ENCODE measurements at regions not wholly inside any gene's neighbourhood (a gene's known extent, or its start where the extent isn't known, plus 50 kb on each side); places are given as distances from the start of the nearest gene placed in this dataset.
"Not testable (repeated sequence)": the region's sequence is repeated elsewhere in the genome, so short reads cannot be mapped to it uniquely, and the experiment has no call there.

- DNase-seq (ENCODE audit: low spot score): no peak
Measured at GRCh38 chr3:88408935-88409334, 259.2 kb downstream of the C3orf38 start.

- DNase-seq (ENCODE audit: low spot score): peak; percentile 2
Measured at GRCh38 chr3:88410259-88410658, 260.5 kb downstream of the C3orf38 start.

GRCh38 chr3:88412346-88412745 lies 262.6 kb downstream of the C3orf38 start:
- DNase-seq (ENCODE audit: low spot score): no peak

- no peak for DNase-seq (ENCODE audit: low spot score)
Measured at GRCh38 chr3:88416436-88416835, 266.7 kb downstream of the C3orf38 start.

- no peak for DNase-seq (ENCODE audit: low spot score)
Measured at GRCh38 chr3:88418219-88418618, 268.5 kb downstream of the C3orf38 start.

GRCh38 chr3:88433568-88433967 lies 283.8 kb downstream of the C3orf38 start:
- DNase-seq (ENCODE audit: low spot score): no peak

- no peak for DNase-seq (ENCODE audit: low spot score)
Measured at GRCh38 chr3:88434001-88434400, 284.2 kb downstream of the C3orf38 start.

- no peak for DNase-seq (ENCODE audit: low spot score)
Measured at GRCh38 chr3:88440701-88441100, 290.9 kb downstream of the C3orf38 start.

- no peak for DNase-seq (ENCODE audit: low spot score)
Measured at GRCh38 chr3:88443066-88443465, 293.3 kb downstream of the C3orf38 start.

- DNase-seq (ENCODE audit: low spot score): no peak
Measured at GRCh38 chr3:88444251-88444650, 294.5 kb downstream of the C3orf38 start.

GRCh38 chr3:88452228-88452627 lies 302.5 kb downstream of the C3orf38 start:
- DNase-seq (ENCODE audit: low spot score): no peak

GRCh38 chr3:88460369-88460768 lies 310.6 kb downstream of the C3orf38 start:
- no peak for DNase-seq (ENCODE audit: low spot score)

- no peak for DNase-seq (ENCODE audit: low spot score)
Measured at GRCh38 chr3:88462230-88462629, 312.5 kb downstream of the C3orf38 start.

- DNase-seq (ENCODE audit: low spot score): no peak
Measured at GRCh38 chr3:88467191-88467590, 317.4 kb downstream of the C3orf38 start.

- no peak for DNase-seq (ENCODE audit: low spot score)
Measured at GRCh38 chr3:88469216-88469615, 319.5 kb downstream of the C3orf38 start.

- no peak for DNase-seq (ENCODE audit: low spot score)
Measured at GRCh38 chr3:88478460-88478859, 328.7 kb downstream of the C3orf38 start.

- DNase-seq (ENCODE audit: low spot score): no peak
Measured at GRCh38 chr3:88480822-88481221, 331.1 kb downstream of the C3orf38 start.

GRCh38 chr3:88485001-88485400 lies 335.2 kb downstream of the C3orf38 start:
- DNase-seq (ENCODE audit: low spot score): no peak

GRCh38 chr3:88508818-88509217 lies 359.1 kb downstream of the C3orf38 start:
- not testable (repeated sequence) for DNase-seq (ENCODE audit: low spot score)

GRCh38 chr3:88509582-88509981 lies 359.8 kb downstream of the C3orf38 start:
- DNase-seq (ENCODE audit: low spot score): no peak

GRCh38 chr3:88528494-88528893 lies 378.7 kb downstream of the C3orf38 start:
- DNase-seq (ENCODE audit: low spot score): no peak

- DNase-seq (ENCODE audit: low spot score): no peak
Measured at GRCh38 chr3:88534534-88534933, 384.8 kb downstream of the C3orf38 start.

- no peak for DNase-seq (ENCODE audit: low spot score)
Measured at GRCh38 chr3:88535563-88535962, 385.8 kb downstream of the C3orf38 start.

GRCh38 chr3:88542916-88543315 lies 393.2 kb downstream of the C3orf38 start:
- no peak for DNase-seq (ENCODE audit: low spot score)

- DNase-seq (ENCODE audit: low spot score): no peak
Measured at GRCh38 chr3:88572450-88572849, 422.7 kb downstream of the C3orf38 start.

Data from H4 (cell line).